ENCODE measurements at regions not wholly inside any gene's neighbourhood (a gene's known extent, or its start where the extent isn't known, plus 50 kb on each side); places are given as distances from the start of the nearest gene placed in this dataset.

- no peak for TF ChIP-seq YY1 (IDR thresholded peaks at IDR 0.05; ENCODE audit: low read depth)
- TF ChIP-seq, protein P1, sequence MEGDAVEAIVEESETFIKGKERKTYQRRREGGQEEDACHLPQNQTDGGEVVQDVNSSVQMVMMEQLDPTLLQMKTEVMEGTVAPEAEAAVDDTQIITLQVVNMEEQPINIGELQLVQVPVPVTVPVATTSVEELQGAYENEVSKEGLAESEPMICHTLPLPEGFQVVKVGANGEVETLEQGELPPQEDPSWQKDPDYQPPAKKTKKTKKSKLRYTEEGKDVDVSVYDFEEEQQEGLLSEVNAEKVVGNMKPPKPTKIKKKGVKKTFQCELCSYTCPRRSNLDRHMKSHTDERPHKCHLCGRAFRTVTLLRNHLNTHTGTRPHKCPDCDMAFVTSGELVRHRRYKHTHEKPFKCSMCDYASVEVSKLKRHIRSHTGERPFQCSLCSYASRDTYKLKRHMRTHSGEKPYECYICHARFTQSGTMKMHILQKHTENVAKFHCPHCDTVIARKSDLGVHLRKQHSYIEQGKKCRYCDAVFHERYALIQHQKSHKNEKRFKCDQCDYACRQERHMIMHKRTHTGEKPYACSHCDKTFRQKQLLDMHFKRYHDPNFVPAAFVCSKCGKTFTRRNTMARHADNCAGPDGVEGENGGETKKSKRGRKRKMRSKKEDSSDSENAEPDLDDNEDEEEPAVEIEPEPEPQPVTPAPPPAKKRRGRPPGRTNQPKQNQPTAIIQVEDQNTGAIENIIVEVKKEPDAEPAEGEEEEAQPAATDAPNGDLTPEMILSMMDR (IDR thresholded peaks at IDR 0.05), result no peak
- no peak for TF ChIP-seq SMC3 (IDR thresholded peaks at IDR 0.05; ENCODE audit: low read depth, low read length)
- TF ChIP-seq EP300 (IDR thresholded peaks at IDR 0.05; ENCODE audit: borderline replicate concordance in 1 of 2, low read depth in 1 of 2, low read length in 1 of 2), result no peak
- no peak for TF ChIP-seq MXI1 (IDR thresholded peaks at IDR 0.05; ENCODE audit: low read depth, low read length)
- TF ChIP-seq EZH2phosphoT487 (IDR thresholded peaks at IDR 0.05; ENCODE audit: borderline replicate concordance, low read depth), result no peak
- TF ChIP-seq RFX5 (IDR thresholded peaks at IDR 0.05; ENCODE audit: low read length), result no peak
- TF ChIP-seq MAX (IDR thresholded peaks at IDR 0.05; ENCODE audit: low read depth), result no peak
- TF ChIP-seq REST (IDR thresholded peaks at IDR 0.05; ENCODE audit: low read depth, low read length), result no peak
Observed at GRCh38 chr15:38154837-38155236, 97.8 kb upstream of the SPRED1 start.

All from SK-N-SH (cell line).